Urinary bladder (tissue), 3 donors: ENCODE measurements at regions not wholly inside any gene's neighbourhood (a gene's known extent, or its start where the extent isn't known, plus 50 kb on each side); places are given as distances from the start of the nearest gene placed in this dataset.
"Not testable (repeated sequence)": the region's sequence is repeated elsewhere in the genome, so short reads cannot be mapped to it uniquely, and the experiment has no call there.

Experiments
- DNase-seq: peaks from one replicate; pipeline ENCODE4 v3.0.0-alpha.2; 2015; ENCODE audit errors: extremely low spot score
- H3K27ac ChIP-seq: one replicate; pipeline ENCODE4 v1.5.1; 2013; ENCODE audit warnings: low read depth, mild to moderate bottlenecking, moderate library complexity
- H3K36me3 ChIP-seq: one replicate; pipeline ENCODE4 v1.6.1; 2013; ENCODE audit warnings: mild to moderate bottlenecking, moderate library complexity; ENCODE audit not compliant: insufficient read depth
- H3K4me1 ChIP-seq: one replicate; pipeline ENCODE4 v1.6.1; 2013; ENCODE audit warnings: mild to moderate bottlenecking, moderate library complexity; ENCODE audit not compliant: insufficient read depth
- H3K4me3 ChIP-seq: one replicate; pipeline ENCODE4 v1.5.1; 2013; ENCODE audit warnings: low read depth, low read length
- whole genome bisulfite sequencing: extraction: QIAGEN DNeasy Blood & Tissue Kit; methylation state at CpG from one replicate; pipeline ENCODE4 v1.1.7; 2013; 5-methylcytosine and 5-hydroxymethylcytosine counted together
- donor health status: healthy with polysubstance abuse.
- donor health status: healthy.

GRCh38 chr1:101505240-101505639 is 268.4 kb downstream of the S1PR1 start:
- not testable (repeated sequence) for H3K4me3 ChIP-seq, DNase-seq, H3K4me1 ChIP-seq, H3K27ac ChIP-seq, H3K36me3 ChIP-seq
- 89% methylated on average over 5 of the region's 5 CpGs for WGBS

GRCh38 chr1:101506541-101507164 is 269.8 kb downstream of the S1PR1 start:
- Histone ChIP-seq H3K4me3 (no peak overlapping the region), H3K27ac (no peak overlapping the region), H3K4me1 (no peaks in the 10 kb centered on the region), H3K36me3 (no peaks in the 10 kb centered on the region)
- WGBS = 88% methylated on average over 1 of the region's 1 CpG
- DNase-seq = no peak

DNA sequence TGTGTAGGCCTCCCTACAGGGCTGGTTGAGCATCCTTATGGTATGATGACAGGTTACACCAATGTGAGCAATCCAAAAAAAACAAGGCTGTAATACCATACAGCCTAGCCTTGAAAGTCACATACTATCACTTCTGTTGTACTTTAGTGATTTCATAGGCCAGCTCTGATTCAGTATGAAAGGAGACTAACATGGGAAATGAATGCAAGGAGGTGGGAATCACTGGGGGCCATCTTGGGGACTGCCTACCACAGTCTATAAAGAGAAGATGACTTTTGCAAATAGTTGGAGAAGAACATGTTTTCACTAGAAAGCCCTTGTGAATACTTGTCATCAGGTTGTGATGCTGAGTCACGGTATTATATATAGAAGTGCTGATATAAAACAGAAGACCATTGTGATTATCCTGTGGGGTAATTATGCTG is 270.7 kb downstream of the S1PR1 start:
- Histone ChIP-seq H3K4me1 (no peaks in the 10 kb centered on the region), H3K36me3 (no peaks in the 10 kb centered on the region), H3K27ac (no peak overlapping the region), H3K4me3 (no peak overlapping the region)
- WGBS = 74% methylated on average over 1 of the region's 1 CpG
- DNase-seq = no peak

GRCh38 chr1:101508913-101509312 is 272.1 kb downstream of the S1PR1 start:
- 81% methylated on average over 2 of the region's 2 CpGs for WGBS
- Histone ChIP-seq H3K36me3 (no peaks in the 10 kb centered on the region), H3K4me1 (no peaks in the 10 kb centered on the region), H3K27ac (no peak overlapping the region), H3K4me3 (no peak overlapping the region)
- no peak for DNase-seq

- DNase-seq = no peak
Observed at GRCh38 chr1:101509370-101509769, 272.6 kb downstream of the S1PR1 start.

GRCh38 chr1:101511202-101511891 is 274.5 kb downstream of the S1PR1 start:
- 95% methylated on average over 2 of the region's 2 CpGs for WGBS
- no peak overlapping the region for H3K4me3 ChIP-seq

More at GRCh38 chr1:101509370-101509769, 272.6 kb downstream of the S1PR1 start:
- Histone ChIP-seq H3K4me1 (no peaks in the 10 kb centered on the region), H3K27ac (no peak overlapping the region), H3K36me3 (no peaks in the 10 kb centered on the region), H3K4me3 (no peak overlapping the region)
- WGBS = 25% methylated on average over 1 of the region's 1 CpG

DNA sequence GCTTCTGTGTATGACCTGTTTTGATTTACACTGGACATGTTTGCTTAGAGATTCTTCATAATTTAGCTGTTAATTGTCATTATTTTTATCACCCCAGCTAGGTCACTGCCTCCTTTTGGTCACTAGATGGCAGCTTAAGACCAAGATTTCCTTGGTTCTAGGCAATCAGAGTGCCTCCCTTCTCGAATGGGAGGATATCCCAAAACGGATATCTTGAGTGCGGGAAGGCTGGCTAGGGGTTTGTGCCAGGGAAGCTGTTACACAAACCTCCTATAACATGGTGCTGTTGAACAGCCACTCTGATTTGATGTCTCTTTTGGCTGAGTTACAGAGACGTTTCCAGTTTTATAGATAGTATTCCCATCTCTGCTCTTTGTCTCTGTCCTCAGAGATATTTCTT is 283.5 kb downstream of the S1PR1 start:
- no peaks in the 10 kb centered on the region for H3K4me1 ChIP-seq
- no peak for DNase-seq
- H3K4me3 ChIP-seq = no peak overlapping the region
- WGBS = 9% methylated on average over 4 of the region's 4 CpGs
- no peaks in the 10 kb centered on the region for H3K36me3 ChIP-seq
- H3K27ac ChIP-seq = no peak overlapping the region

More at GRCh38 chr1:101511202-101511891, 274.5 kb downstream of the S1PR1 start:
- no peak for DNase-seq
- Histone ChIP-seq H3K4me1 (no peaks in the 10 kb centered on the region), H3K36me3 (no peaks in the 10 kb centered on the region), H3K27ac (no peak overlapping the region)

DNA sequence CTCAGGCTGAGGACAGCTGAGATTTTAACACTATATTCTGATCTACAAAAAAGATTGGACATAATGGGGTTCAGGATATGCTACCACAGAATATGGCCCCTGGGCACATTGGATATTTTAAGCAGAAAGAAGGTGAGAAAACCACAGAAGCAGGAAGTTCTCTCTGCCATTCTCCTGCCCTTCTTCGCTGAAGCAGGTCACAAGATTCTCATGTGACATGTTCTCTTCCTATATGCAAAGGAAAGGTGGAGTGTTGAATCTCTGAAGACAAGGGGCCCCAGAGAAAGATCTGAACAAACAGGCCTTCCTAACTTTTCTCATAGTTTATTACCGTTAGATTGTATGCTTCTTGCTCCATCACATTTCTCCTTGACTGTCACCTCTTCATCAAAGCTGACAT is 285.7 kb downstream of the S1PR1 start:
- no peaks in the 10 kb centered on the region for H3K36me3 ChIP-seq
- DNase-seq = no peak
- WGBS = 86% methylated on average over 2 of the region's 2 CpGs
- no peak overlapping the region for H3K4me3 ChIP-seq
- no peaks in the 10 kb centered on the region for H3K4me1 ChIP-seq
- H3K27ac ChIP-seq = no peak overlapping the region

- no peaks in the 10 kb centered on the region for H3K4me1 ChIP-seq
- 61% methylated on average over 6 of the region's 6 CpGs for WGBS
- no peak for DNase-seq
- H3K27ac ChIP-seq = no peak overlapping the region
- no peak overlapping the region for H3K4me3 ChIP-seq
- no peaks in the 10 kb centered on the region for H3K36me3 ChIP-seq
Observed at GRCh38 chr1:101526813-101527212, 290.0 kb downstream of the S1PR1 start.

GRCh38 chr1:101532377-101532776 is 295.6 kb downstream of the S1PR1 start:
- DNase-seq = no peak
- Histone ChIP-seq H3K27ac (no peak overlapping the region), H3K36me3 (no peaks in the 10 kb centered on the region), H3K4me1 (no peaks in the 10 kb centered on the region), H3K4me3 (no peak overlapping the region)
- WGBS = 9% methylated on average over 1 of the region's 1 CpG

DNA sequence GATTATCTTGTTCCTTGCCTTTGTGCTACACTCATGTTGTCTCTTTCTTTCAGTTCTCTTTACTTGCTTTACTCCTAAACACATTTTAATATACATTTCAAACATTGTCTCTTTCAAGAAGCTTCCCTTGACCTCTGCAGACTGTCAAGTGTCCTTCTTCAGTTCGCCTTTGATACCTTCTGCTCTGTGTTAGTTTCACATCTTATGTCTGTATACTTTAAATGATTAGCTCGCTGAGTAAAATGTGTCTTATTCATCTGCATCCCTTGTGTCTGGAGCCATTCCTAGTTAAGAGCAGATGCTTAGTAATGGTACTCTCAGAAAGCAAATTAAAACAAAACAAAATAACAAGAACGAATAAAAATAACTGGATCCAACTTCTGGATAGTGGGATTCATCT is 303.3 kb downstream of the S1PR1 start:
- H3K4me1 ChIP-seq = no peaks in the 10 kb centered on the region
- no peak for DNase-seq
- no peak overlapping the region for H3K27ac ChIP-seq
- no peaks in the 10 kb centered on the region for H3K36me3 ChIP-seq
- WGBS = 57% methylated on average over 3 of the region's 3 CpGs
- no peak overlapping the region for H3K4me3 ChIP-seq

DNA sequence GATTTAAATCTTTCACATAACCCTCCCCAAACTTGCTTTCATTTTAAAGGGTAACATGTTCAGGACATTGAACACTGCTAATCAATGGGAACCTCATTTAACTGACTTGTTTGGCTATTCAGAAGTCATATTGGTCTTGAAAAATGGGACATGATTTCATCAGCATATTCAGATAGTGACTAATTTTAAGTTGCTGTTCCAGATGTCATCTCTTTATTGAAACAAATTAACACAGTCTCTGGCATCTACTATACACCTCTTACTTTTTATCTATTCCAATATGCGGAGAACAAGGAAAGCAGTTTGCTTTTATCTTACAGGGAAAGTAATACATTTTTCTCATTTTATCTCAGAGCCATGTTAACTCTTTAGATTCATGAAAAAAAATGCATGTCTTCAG is 310.1 kb downstream of the S1PR1 start:
- Histone ChIP-seq H3K4me3 (no peak overlapping the region), H3K4me1 (no peaks in the 10 kb centered on the region), H3K27ac (no peak overlapping the region), H3K36me3 (no peaks in the 10 kb centered on the region)
- no peak for DNase-seq
- WGBS = 0% methylated on average over 1 of the region's 1 CpG

GRCh38 chr1:101547357-101547756 is 310.5 kb downstream of the S1PR1 start:
- no peaks in the 10 kb centered on the region for H3K36me3 ChIP-seq
- H3K4me3 ChIP-seq = no peak overlapping the region
- 51% methylated on average over 3 of the region's 3 CpGs for WGBS
- DNase-seq = no peak
- H3K27ac ChIP-seq = no peak overlapping the region
- H3K4me1 ChIP-seq = no peaks in the 10 kb centered on the region

- H3K27ac ChIP-seq = no peak overlapping the region
- no peak for DNase-seq
- no peaks in the 10 kb centered on the region for H3K4me1 ChIP-seq
- H3K36me3 ChIP-seq = no peaks in the 10 kb centered on the region
- H3K4me3 ChIP-seq = no peak overlapping the region
Observed at GRCh38 chr1:101548376-101548775, 311.6 kb downstream of the S1PR1 start.
